Jurkat, Clone E6-1 (cell line): ENCODE measurements at regions not wholly inside any gene's neighbourhood (a gene's known extent, or its start where the extent isn't known, plus 50 kb on each side); places are given as distances from the start of the nearest gene placed in this dataset.
"Not testable (repeated sequence)": the region's sequence is repeated elsewhere in the genome, so short reads cannot be mapped to it uniquely, and the experiment has no call there.

Experiments used
- DNase-seq: peaks from one replicate; pipeline ENCODE4 v3.0.0-alpha.2; 2011; ENCODE audit warnings: low read depth, low spot score
- H3K4me3 ChIP-seq: 2 replicates; pipeline ENCODE4 v1.5.1; 2011; ENCODE audit warnings: mild to moderate bottlenecking, low read length, control low read depth, moderate library complexity

DNA sequence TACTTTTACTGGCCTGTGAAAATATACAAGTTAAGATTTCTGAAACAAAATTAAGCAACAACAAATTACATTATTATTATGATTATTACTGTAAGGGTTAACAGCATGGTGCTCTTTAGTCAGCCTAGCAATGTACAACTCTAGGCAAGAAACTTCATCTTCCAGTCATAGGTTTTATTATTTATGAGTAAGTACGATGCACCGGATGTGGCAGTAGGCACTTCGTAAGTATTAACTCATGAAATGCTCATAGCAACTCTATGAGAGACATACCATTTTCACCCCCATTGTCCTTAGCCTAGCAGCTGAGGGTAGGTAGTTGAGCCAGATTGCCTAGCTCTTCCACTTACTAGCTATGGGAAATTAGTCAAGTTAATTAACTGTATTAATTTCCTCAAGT, 68.0 kb upstream of the PTPRG start:
- H3K4me3 ChIP-seq = no peak overlapping the region
- DNase-seq = no peak

DNA sequence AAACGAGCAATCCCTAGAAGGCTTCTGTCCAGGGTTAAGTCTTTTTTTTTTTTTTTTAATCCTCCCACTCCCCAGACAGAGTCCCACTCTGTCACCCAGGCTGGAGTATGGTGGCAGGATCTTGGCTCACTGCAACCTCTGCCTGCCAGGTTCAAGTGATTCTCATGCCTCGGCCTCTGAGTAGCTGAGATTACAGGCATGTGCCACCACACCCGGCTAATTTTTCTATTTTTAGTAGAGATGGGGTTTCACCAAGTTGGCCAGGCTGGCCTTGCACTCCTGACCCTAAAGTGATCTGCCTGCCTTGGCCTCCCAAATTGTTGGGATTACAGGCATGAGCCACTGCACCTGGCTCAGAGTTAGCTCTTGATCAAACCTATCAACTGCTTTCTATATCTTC, 67.1 kb upstream of the PTPRG start:
- not testable (repeated sequence) for DNase-seq, H3K4me3 ChIP-seq

DNA sequence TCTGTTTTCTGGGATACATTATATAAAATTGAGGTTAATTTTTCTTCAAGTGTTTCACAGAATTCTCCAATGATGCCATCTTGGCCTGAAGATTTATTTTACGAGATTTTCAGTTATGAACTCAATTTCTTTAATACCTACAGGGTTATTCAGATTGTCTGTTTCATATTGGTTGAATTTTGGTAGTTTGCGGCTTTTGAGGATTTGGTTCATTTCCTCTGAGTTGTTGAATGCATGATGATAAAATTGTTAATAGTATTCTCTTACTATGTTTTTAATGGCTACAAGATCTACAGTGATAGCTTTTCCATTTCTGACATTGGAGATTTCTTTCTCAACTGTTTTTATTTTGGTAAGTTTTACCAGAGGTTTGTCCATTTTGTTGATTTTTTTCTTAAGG, 63.9 kb upstream of the PTPRG start:
- DNase-seq = no peak
- no peak overlapping the region for H3K4me3 ChIP-seq

DNA sequence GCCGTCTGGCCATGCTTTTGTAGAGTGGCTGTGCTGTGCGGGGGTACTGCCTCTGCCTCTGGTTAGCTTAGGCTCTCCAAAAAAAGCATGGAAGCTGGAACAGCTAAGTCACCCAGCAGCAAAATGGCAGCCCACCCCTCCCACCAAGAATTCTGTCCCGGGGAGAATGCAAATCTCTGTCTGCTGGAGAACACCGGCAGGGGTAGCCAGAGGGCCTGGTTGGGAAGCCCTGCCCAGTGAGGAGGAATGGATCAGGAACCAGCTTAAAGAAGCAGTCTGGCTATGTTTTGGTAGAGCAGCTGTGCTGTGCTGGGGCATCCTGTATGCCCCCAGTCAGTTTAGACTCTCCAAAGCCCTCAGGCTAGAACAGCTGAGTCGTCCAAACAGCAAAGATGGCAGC, 56.2 kb upstream of the PTPRG start:
- DNase-seq = no peak
- no peak overlapping the region for H3K4me3 ChIP-seq

DNA sequence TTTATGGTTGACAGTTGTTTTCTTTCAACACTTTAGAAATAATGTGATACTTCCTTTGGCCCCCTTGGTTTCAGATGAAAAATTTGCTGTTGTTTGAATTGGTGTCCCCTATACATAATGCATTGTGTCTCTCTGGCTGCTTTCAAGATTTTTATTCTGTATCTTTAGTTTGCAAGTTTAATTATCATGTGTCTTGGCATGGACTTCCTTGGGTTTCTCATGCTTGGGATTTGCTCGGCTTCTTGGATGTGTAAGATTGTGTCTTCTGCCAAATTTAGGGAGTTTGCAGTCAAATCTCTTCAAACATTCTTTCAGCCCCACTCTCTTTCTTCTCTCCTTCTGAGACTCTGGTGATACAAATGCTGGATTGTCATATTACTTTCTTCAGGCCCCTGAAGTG, 53.4 kb upstream of the PTPRG start:
- no peak for DNase-seq
- H3K4me3 ChIP-seq = no peak overlapping the region
